NK-92 treated with Interleukin-12 subunit alpha and Interleukin-12 subunit beta, amount 100 ng/mL, for 24 hours (cell line): ENCODE measurements at regions not wholly inside any gene's neighbourhood (a gene's known extent, or its start where the extent isn't known, plus 50 kb on each side); places are given as distances from the start of the nearest gene placed in this dataset.
"Not testable (repeated sequence)": the region's sequence is repeated elsewhere in the genome, so short reads cannot be mapped to it uniquely, and the experiment has no call there.

Experiments used
- DNase-seq: peaks from one replicate; lab custom pipeline; 2025; lab: John Stamatoyannopoulos, UW

- DNase-seq, result no peak
Measured at GRCh38 chr14:43858981-43859380, 648.1 kb downstream of the FSCB start.

GRCh38 chr14:43855556-43855955, 651.5 kb downstream of the FSCB start:
- no peak for DNase-seq

DNA sequence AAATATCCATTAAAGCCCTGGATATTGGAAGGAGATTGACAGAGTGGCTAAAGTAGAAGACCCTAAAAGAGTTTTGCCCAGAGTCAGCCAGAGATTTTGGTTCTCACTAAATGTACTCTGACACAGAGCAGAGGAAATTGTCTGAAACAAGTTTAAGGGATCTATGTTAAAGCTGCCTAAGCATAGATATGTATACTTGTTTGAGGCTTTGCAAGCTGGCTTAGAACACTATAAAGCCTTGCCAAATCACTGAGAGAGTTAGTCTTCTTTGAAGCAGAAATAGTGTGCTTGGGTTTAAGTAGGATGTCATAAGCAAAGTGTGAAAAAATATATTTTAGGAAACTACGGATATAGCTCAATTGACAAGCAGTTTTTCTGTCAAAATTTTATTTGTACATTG, 653.5 kb downstream of the FSCB start:
- DNase-seq, result no peak

DNA sequence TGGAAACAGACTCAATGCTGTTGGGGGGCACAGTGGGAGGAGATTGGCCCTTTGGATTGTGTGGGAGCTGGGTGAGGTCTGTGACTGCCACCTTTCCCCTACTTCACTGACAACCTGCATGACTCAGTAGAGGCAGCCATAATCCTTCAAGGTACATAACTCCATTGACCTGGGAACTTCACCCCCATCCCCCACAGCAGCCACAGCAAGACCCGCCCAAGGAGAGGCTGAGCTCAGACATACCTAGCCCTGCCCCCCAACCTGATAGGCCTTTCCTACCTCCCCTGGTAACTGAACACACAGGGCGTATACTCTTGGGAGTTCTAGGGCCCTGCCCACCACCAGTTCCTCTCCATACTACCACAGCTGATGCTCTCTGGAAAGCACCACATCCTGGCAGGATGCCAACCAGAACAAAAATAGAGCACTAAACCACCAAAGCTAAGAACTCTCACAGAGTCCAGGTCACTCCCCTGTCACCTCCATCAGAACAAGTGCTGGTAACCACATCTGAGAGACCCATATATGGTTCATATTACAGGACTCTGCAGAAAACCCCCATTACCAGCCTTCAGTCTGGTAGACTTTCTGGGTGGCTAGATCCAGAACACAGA, 703.9 kb downstream of the FSCB start:
- no peak for DNase-seq

- DNase-seq, result no peak
Measured at GRCh38 chr14:43795600-43796228, 711.4 kb downstream of the FSCB start.

DNA sequence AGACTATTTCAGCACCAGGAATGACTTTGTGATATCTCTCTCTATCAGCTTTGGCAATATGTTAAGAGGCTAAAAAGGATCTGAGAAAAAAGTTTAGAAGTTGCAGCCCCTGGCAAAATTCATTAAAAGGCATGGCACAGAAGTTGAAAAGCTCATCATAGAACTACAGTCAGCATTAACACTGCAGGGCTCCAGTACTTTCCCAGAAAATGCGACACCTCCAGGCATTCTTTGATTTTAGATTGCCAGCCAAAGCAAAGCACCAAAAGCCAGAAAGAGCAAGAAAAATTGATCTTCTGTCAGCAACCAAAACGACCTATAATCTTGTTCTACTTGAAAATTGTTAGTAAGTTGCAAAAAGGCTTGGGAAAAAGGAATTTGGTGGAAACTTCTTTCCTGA, 713.5 kb downstream of the FSCB start:
- DNase-seq, result no peak

DNA sequence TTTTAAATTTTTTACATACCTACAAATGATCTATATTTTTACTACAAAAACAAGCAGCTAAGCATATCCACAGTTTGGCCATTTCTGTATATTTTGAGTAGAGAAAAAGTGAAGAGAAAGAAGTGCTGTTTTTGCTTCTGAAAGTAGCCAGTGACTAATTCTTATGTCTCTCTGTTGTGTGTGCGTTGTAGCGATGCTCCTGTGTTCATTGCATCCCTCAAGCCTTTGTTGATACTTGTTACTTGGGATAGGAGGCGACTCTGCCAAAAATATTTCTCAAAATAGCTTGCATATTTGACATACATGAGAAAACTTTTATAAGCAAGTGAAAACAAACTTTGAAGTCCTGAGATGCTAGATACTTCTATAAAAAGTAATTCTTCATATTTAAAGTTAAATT, 714.1 kb downstream of the FSCB start:
- no peak for DNase-seq

DNA sequence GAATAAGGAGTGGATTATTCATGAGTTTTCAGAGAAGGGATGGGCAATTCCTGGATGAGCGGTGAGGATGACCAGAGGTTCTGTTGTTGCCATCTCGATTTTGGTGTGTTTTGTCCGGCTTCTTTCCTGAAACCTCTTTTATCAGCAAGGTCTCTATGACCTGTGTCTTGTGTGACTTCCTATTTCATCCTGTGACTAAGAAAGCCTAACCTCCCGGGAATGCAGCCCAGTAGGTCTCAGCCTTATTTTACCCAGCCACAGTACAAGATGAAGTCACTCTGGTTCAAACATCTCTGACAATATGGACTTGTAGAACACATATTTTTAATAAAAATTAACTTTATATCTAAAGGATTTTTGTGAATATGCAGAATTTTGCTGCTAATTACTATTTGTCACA, 716.4 kb downstream of the FSCB start:
- DNase-seq, result no peak

DNA sequence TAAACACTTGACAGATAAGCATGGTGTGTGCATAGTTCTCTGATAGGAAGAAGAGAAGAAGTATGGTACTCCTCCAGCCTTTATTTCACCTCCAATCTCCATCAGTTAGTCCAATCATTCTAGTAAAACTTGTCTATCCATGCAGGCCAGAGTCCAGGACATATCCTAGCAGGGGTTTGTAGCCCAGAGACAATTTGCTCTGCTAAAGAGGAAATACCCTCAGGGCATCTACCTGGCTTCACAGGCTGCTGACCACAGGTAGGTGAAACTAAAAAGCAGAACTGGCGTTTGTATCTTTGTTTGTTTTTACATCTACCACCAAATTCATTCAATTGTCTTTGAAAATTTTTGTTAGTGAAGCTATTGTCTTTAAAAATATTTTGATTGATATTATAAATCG, 717.6 kb downstream of the FSCB start:
- no peak for DNase-seq

DNA sequence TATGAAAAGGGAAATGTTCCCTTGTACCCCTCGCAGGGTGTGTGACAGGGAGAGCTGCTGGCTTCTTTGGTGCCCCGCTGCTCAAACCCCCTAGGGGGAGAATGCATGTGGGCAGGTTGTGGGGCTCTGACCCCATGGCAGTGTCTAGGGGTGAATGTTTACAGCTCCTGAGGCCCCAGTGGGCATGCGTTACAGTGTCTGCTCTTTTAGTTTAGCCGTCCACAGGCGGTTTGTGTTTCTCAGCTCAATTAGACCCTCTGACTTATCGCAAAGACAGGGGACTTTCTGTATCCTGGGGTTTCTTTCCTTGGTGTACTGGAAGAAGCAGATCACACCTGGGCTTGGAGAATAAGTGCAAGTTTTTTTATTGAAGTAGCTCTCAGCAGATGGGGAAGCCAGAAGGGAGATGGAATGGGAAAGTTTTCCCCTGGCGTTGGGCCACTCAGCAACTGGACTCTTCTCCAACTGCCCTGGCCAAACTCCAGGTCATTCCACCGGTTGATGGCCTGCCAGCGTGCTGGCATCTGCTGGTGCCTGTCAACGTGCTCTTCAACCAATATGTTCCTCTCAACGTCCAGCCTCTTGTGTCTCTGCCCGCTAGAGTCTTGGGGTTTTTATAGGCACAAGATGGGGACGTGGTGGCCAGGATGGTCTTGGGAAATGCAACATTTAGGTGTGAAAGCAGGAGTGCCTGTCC, 720.9 kb downstream of the FSCB start:
- no peak for DNase-seq

- not testable (repeated sequence) for DNase-seq
Measured at GRCh38 chr14:43784432-43784831, 722.7 kb downstream of the FSCB start.

- no peak for DNase-seq
Measured at GRCh38 chr14:43778937-43779639, 728.0 kb downstream of the FSCB start.

DNA sequence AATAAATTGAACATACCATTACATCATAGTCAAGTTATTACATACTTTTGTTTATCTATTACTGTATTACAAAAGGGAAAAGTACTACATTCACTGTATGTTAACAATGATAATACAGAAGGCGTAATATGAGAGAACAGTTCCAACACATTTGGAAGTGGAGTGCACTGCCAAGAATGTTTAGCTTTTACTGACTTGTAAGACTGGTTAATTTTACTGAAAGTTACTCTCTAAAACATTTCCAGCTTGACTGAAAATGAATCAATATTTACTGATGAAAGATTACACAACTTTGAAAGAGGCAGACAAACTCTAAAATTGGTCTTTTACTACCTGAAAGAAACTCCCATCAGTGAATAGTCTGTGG, 728.5 kb downstream of the FSCB start:
- DNase-seq, result no peak

DNA sequence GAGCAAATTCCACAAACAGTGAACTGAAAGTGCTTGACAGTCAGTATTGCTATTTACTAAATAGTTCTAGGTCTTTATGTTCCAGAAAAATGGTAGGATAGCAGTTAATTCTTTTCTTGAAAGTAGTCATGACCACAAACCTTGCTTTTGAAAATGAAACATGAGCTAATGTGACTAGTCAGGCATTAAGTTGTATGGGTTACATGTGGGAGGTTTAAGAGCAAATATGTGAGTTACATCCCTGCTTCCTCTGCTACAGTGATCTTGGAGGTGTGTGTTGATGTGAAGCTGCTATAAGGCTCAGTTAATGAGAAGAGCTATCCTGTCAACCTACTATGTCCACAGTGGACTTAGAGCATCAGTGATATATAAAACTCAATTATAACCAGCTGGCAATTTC, 741.6 kb downstream of the FSCB start:
- DNase-seq, result no peak

DNA sequence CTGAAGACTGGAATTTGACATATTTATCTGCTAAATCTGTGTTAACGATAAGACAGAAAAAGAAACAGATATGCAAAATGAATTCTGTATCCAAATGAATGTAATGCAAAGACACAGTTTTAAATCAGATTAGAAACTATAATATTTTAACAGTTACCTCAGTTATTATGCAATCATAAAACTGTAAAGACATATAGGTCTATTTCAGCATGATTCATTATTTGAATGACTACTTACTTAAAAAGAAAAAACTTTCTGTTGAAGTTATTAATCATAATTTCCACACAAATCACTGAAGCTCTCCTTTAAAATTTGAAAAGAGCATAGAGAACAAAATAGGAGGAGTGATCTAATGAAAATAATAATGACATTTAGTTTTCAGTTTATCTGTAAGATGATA, 742.6 kb downstream of the FSCB start:
- no peak for DNase-seq

DNA sequence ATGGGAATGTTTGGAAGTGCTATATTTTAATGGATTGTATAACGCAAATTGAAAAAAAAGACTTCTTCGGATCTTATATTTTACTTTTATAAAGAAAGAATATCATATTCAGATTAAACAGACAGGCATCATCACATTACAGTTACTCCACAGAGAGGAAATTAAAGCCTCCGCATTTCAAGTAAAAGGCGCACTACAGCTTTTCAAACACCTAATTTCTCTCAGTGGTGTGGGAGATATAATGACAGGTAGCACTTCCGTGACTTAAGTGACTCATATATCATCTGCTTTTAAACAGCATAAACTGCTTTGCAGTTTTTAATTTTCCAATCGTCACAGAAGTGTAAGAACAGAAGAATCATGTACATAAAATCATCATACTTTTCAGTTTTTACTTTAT, 751.4 kb downstream of the FSCB start:
- no peak for DNase-seq

DNA sequence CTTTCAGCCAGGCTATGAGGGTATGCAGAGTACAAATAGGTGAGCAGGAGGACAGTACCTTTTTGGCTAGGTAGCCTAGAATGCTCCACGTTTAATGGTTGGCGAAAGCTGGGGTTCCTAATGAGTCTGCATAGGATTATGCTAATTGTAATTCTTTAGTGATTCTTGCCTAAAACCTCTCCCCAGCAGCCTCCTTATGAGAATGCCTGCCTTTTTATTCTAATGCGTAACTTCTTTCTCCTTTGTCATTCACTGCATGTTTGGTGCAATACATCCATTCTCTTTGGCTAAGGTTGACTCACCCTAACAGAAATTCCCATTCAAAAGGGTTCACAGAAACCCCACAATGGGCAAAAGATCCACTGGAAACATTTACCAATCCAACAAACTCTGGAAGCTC, 752.2 kb downstream of the FSCB start:
- no peak for DNase-seq

GRCh38 chr14:43745746-43746145, 761.3 kb downstream of the FSCB start:
- no peak for DNase-seq

GRCh38 chr14:43735932-43736331, 771.2 kb downstream of the FSCB start:
- no peak for DNase-seq

- no peak for DNase-seq
Measured at GRCh38 chr14:43729143-43729542, 777.9 kb downstream of the FSCB start.

DNA sequence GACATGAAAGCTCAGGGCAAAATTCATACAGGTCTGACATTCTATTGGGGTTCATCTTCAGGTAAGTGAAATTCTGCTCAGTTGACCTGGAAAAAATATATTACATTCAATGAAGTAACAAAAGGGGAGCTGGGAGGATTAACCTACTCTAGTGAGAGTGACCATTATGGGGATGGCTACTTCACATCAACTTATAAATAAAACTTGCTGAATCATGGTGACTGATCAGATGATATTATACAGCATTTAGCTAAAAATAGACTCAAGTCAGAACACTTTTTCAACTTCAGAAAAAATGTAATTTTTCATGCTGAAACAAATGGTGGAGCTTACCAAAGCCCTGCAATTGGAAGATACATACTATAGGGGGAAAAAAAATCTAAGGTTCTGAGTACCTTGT, 800.2 kb downstream of the FSCB start:
- DNase-seq, result no peak

GRCh38 chr14:43698561-43699284, 808.4 kb downstream of the FSCB start:
- not testable (repeated sequence) for DNase-seq
